ENCODE measurements at regions not wholly inside any gene's neighbourhood (a gene's known extent, or its start where the extent isn't known, plus 50 kb on each side); places are given as distances from the start of the nearest gene placed in this dataset.

- WGBS (ENCODE audit: insufficient coverage, insufficient read length) = no CpG with 5 or more reads among the region's 1 CpG
- H3K4me1 ChIP-seq (ENCODE audit: control insufficient read depth, insufficient read depth, low read length) = no peaks in the 10 kb centered on the region
- H3K4me3 ChIP-seq (ENCODE audit: low read length) = no peak overlapping the region
- DNase-seq (ENCODE audit: low read depth, low spot score) = no peak
- no peaks in the 10 kb centered on the region for H3K27me3 ChIP-seq (ENCODE audit: control insufficient read depth, insufficient read depth, low read length)
- H3K27ac ChIP-seq (ENCODE audit: low read length) = no peak overlapping the region
- no peaks in the 10 kb centered on the region for H3K36me3 ChIP-seq (ENCODE audit: control insufficient read depth, insufficient read depth, low read length)
- H3K9me3 ChIP-seq (ENCODE audit: control insufficient read depth, insufficient read depth, low read length) = no peaks in the 10 kb centered on the region
Observed at GRCh38 chr15:72907733-72908132, 124.2 kb upstream of the ADPGK start.

GRCh38 chr15:72902919-72903260 lies 119.3 kb upstream of the ADPGK start:
- no peak for DNase-seq (ENCODE audit: low read depth, low spot score)
- Histone ChIP-seq H3K4me3 (ENCODE audit: low read length) (no peak overlapping the region), H3K36me3 (ENCODE audit: control insufficient read depth, insufficient read depth, low read length) (no peaks in the 10 kb centered on the region), H3K9me3 (ENCODE audit: control insufficient read depth, insufficient read depth, low read length) (no peaks in the 10 kb centered on the region), H3K4me1 (ENCODE audit: control insufficient read depth, insufficient read depth, low read length) (no peaks in the 10 kb centered on the region), H3K27me3 (ENCODE audit: control insufficient read depth, insufficient read depth, low read length) (no peaks in the 10 kb centered on the region), H3K27ac (ENCODE audit: low read length) (no peak overlapping the region)
- no CpG with 5 or more reads among the region's 5 CpGs for WGBS (ENCODE audit: insufficient coverage, insufficient read length)

- no peak overlapping the region for H3K4me3 ChIP-seq (ENCODE audit: low read length)
- H3K27me3 ChIP-seq (ENCODE audit: control insufficient read depth, insufficient read depth, low read length) = no peaks in the 10 kb centered on the region
- no CpG with 5 or more reads among the region's 15 CpGs for WGBS (ENCODE audit: insufficient coverage, insufficient read length)
- H3K27ac ChIP-seq (ENCODE audit: low read length) = no peak overlapping the region
- no peaks in the 10 kb centered on the region for H3K36me3 ChIP-seq (ENCODE audit: control insufficient read depth, insufficient read depth, low read length)
- DNase-seq (ENCODE audit: low read depth, low spot score) = no peak
- no peaks in the 10 kb centered on the region for H3K9me3 ChIP-seq (ENCODE audit: control insufficient read depth, insufficient read depth, low read length)
- no peaks in the 10 kb centered on the region for H3K4me1 ChIP-seq (ENCODE audit: control insufficient read depth, insufficient read depth, low read length)
Observed at GRCh38 chr15:72902245-72902918, 118.8 kb upstream of the ADPGK start.

- Histone ChIP-seq H3K27ac (ENCODE audit: low read length) (no peak overlapping the region), H3K4me1 (ENCODE audit: control insufficient read depth, insufficient read depth, low read length) (no peaks in the 10 kb centered on the region), H3K27me3 (ENCODE audit: control insufficient read depth, insufficient read depth, low read length) (no peaks in the 10 kb centered on the region), H3K9me3 (ENCODE audit: control insufficient read depth, insufficient read depth, low read length) (no peaks in the 10 kb centered on the region), H3K36me3 (ENCODE audit: control insufficient read depth, insufficient read depth, low read length) (no peaks in the 10 kb centered on the region), H3K4me3 (ENCODE audit: low read length) (no peak overlapping the region)
- DNase-seq (ENCODE audit: low read depth, low spot score) = no peak
- WGBS (ENCODE audit: insufficient coverage, insufficient read length) = no CpG with 5 or more reads among the region's 2 CpGs
Observed at GRCh38 chr15:72892986-72893385, 109.4 kb upstream of the ADPGK start.

GRCh38 chr15:72890043-72890442 lies 106.5 kb upstream of the ADPGK start:
- Histone ChIP-seq H3K4me3 (ENCODE audit: low read length) (no peak overlapping the region), H3K36me3 (ENCODE audit: control insufficient read depth, insufficient read depth, low read length) (no peaks in the 10 kb centered on the region), H3K27me3 (ENCODE audit: control insufficient read depth, insufficient read depth, low read length) (no peaks in the 10 kb centered on the region), H3K27ac (ENCODE audit: low read length) (no peak overlapping the region), H3K4me1 (ENCODE audit: control insufficient read depth, insufficient read depth, low read length) (no peaks in the 10 kb centered on the region), H3K9me3 (ENCODE audit: control insufficient read depth, insufficient read depth, low read length) (no peaks in the 10 kb centered on the region)
- DNase-seq (ENCODE audit: low read depth, low spot score) = no peak
- no CpG with 5 or more reads among the region's 12 CpGs for WGBS (ENCODE audit: insufficient coverage, insufficient read length)

- Histone ChIP-seq H3K27ac (ENCODE audit: low read length) (no peak overlapping the region), H3K4me1 (ENCODE audit: control insufficient read depth, insufficient read depth, low read length) (no peaks in the 10 kb centered on the region), H3K4me3 (ENCODE audit: low read length) (no peak overlapping the region), H3K9me3 (ENCODE audit: control insufficient read depth, insufficient read depth, low read length) (no peaks in the 10 kb centered on the region), H3K36me3 (ENCODE audit: control insufficient read depth, insufficient read depth, low read length) (no peaks in the 10 kb centered on the region), H3K27me3 (ENCODE audit: control insufficient read depth, insufficient read depth, low read length) (no peaks in the 10 kb centered on the region)
- WGBS (ENCODE audit: insufficient coverage, insufficient read length) = no CpG with 5 or more reads among the region's 5 CpGs
- no peak for DNase-seq (ENCODE audit: low read depth, low spot score)
Observed at GRCh38 chr15:72889545-72889944, 106.0 kb upstream of the ADPGK start.

GRCh38 chr15:72888811-72889210 lies 105.3 kb upstream of the ADPGK start:
- WGBS (ENCODE audit: insufficient coverage, insufficient read length) = no CpG with 5 or more reads among the region's 7 CpGs

GRCh38 chr15:72888211-72888610 lies 104.7 kb upstream of the ADPGK start:
- Histone ChIP-seq H3K36me3 (ENCODE audit: control insufficient read depth, insufficient read depth, low read length) (no peaks in the 10 kb centered on the region), H3K4me1 (ENCODE audit: control insufficient read depth, insufficient read depth, low read length) (no peaks in the 10 kb centered on the region), H3K9me3 (ENCODE audit: control insufficient read depth, insufficient read depth, low read length) (no peaks in the 10 kb centered on the region), H3K27me3 (ENCODE audit: control insufficient read depth, insufficient read depth, low read length) (no peaks in the 10 kb centered on the region), H3K4me3 (ENCODE audit: low read length) (no peak overlapping the region), H3K27ac (ENCODE audit: low read length) (no peak overlapping the region)
- no CpG with 5 or more reads among the region's 1 CpG for WGBS (ENCODE audit: insufficient coverage, insufficient read length)
- no peak for DNase-seq (ENCODE audit: low read depth, low spot score)

More at GRCh38 chr15:72888811-72889210, 105.3 kb upstream of the ADPGK start:
- no peaks in the 10 kb centered on the region for H3K36me3 ChIP-seq (ENCODE audit: control insufficient read depth, insufficient read depth, low read length)
- H3K4me3 ChIP-seq (ENCODE audit: low read length) = no peak overlapping the region
- no peaks in the 10 kb centered on the region for H3K4me1 ChIP-seq (ENCODE audit: control insufficient read depth, insufficient read depth, low read length)
- no peaks in the 10 kb centered on the region for H3K9me3 ChIP-seq (ENCODE audit: control insufficient read depth, insufficient read depth, low read length)
- no peak overlapping the region for H3K27ac ChIP-seq (ENCODE audit: low read length)
- no peak for DNase-seq (ENCODE audit: low read depth, low spot score)
- no peaks in the 10 kb centered on the region for H3K27me3 ChIP-seq (ENCODE audit: control insufficient read depth, insufficient read depth, low read length)

- no peaks in the 10 kb centered on the region for H3K4me1 ChIP-seq (ENCODE audit: control insufficient read depth, insufficient read depth, low read length)
- H3K27me3 ChIP-seq (ENCODE audit: control insufficient read depth, insufficient read depth, low read length) = no peaks in the 10 kb centered on the region
- no peak for DNase-seq (ENCODE audit: low read depth, low spot score)
- H3K9me3 ChIP-seq (ENCODE audit: control insufficient read depth, insufficient read depth, low read length) = no peaks in the 10 kb centered on the region
- H3K4me3 ChIP-seq (ENCODE audit: low read length) = no peak overlapping the region
- no CpG with 5 or more reads among the region's 1 CpG for WGBS (ENCODE audit: insufficient coverage, insufficient read length)
- no peaks in the 10 kb centered on the region for H3K36me3 ChIP-seq (ENCODE audit: control insufficient read depth, insufficient read depth, low read length)
- H3K27ac ChIP-seq (ENCODE audit: low read length) = no peak overlapping the region
Observed at GRCh38 chr15:72887376-72887775, 103.8 kb upstream of the ADPGK start.

GRCh38 chr15:72884311-72884710 lies 100.8 kb upstream of the ADPGK start:
- H3K9me3 ChIP-seq (ENCODE audit: control insufficient read depth, insufficient read depth, low read length) = no peaks in the 10 kb centered on the region
- DNase-seq (ENCODE audit: low read depth, low spot score) = no peak
- WGBS (ENCODE audit: insufficient coverage, insufficient read length) = no CpG with 5 or more reads among the region's 7 CpGs
- H3K36me3 ChIP-seq (ENCODE audit: control insufficient read depth, insufficient read depth, low read length) = no peaks in the 10 kb centered on the region
- no peak overlapping the region for H3K27ac ChIP-seq (ENCODE audit: low read length)
- H3K4me3 ChIP-seq (ENCODE audit: low read length) = no peak overlapping the region
- no peaks in the 10 kb centered on the region for H3K27me3 ChIP-seq (ENCODE audit: control insufficient read depth, insufficient read depth, low read length)
- no peaks in the 10 kb centered on the region for H3K4me1 ChIP-seq (ENCODE audit: control insufficient read depth, insufficient read depth, low read length)

Measured in iPS DF 6.9 (cell line).